ENCODE measurements at regions not wholly inside any gene's neighbourhood (a gene's known extent, or its start where the extent isn't known, plus 50 kb on each side); places are given as distances from the start of the nearest gene placed in this dataset.

DNA sequence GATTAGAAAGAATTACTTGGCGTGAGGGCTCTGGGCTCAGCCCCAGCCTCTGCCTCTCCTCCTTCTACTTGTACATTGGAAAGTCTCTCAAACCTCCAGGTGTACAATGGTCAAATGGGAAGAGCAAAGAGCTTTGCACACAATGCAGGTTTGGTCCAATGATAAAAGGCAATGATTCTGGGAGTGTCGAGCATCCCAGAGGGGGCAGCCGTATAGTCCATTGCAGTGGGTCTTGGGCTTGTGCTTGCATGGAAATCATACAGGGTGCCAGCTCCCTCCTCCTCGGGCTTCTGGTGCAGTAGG, 98.0 kb upstream of the NCK2 start:
- Histone ChIP-seq H2AFZ (ENCODE audit: low read depth, low read length, poor library complexity, severe bottlenecking) (no peak overlapping the region), H3K4me1 (ENCODE audit: control insufficient read depth in 1 of 2, insufficient read depth in 2 of 2, low read length in 2 of 2) (no peaks in the 10 kb centered on the region), H3K9ac (ENCODE audit: low read length) (no peak overlapping the region), H3K9me2 (ENCODE audit: insufficient read depth) (no peaks in the 10 kb centered on the region), H4K20me1 (ENCODE audit: insufficient read depth) (no peaks in the 10 kb centered on the region), H3K4me2 (ENCODE audit: low read length) (no peak overlapping the region), H3K9me3 (ENCODE audit: control insufficient read depth in 1 of 2, insufficient read depth in 1 of 2, low read depth in 1 of 2, low read length in 2 of 2) (no peaks in the 10 kb centered on the region), H3K36me3 (ENCODE audit: control insufficient read depth in 1 of 2, insufficient read depth in 2 of 2, low read length in 2 of 2) (no peaks in the 10 kb centered on the region), H3K4me3 (replicated peaks in 1 of 2; ENCODE audit: low read depth in 1 of 2, low read length in 2 of 2) (no peak overlapping the region), H3K27ac (ENCODE audit: low read depth, low read length) (no peak overlapping the region), H3K27me3 (ENCODE audit: insufficient read depth, low read length) (peaks cover 43% of the 10 kb centered on the region), H3K79me2 (ENCODE audit: insufficient read depth, low read length) (no peaks in the 10 kb centered on the region)
- ATAC-seq (no peak), DNase-seq (ENCODE audit: low read depth, low spot score) (no peak)
- ChIA-PET RAD21 (ENCODE audit: low non-redundant PET in 1 of 2, low total read pairs in 2 of 2, uncharacterized antibody in 2 of 2, unreplicated experiment in 2 of 2) (no interaction called here), CTCF (no interaction called here), POLR2A (no interaction called here)
- no TSS peak for BruUV-seq (replicated peaks)
- no peak for TF ChIP-seq CTCF (IDR thresholded peaks at IDR 0.05 in 2 of 3, conservative IDR thresholded peaks at IDR 0.05 in 1 of 3; ENCODE audit: borderline replicate concordance in 1 of 3, insufficient read depth in 1 of 3, low read depth in 2 of 3, low read length in 2 of 3)
- TF ChIP-seq MAX (IDR thresholded peaks at IDR 0.05) = no peak
- no peak for TF ChIP-seq EZH2phosphoT487 (IDR thresholded peaks at IDR 0.05; ENCODE audit: borderline replicate concordance)
- TF ChIP-seq SP1 (IDR thresholded peaks at IDR 0.05; ENCODE audit: low read depth) = no peak
- no peak for TF ChIP-seq POLR2AphosphoS5 (IDR thresholded peaks at IDR 0.05; ENCODE audit: low read depth, low read length)
- TF ChIP-seq ZNF274 (IDR thresholded peaks at IDR 0.05; ENCODE audit: low read depth, low read length) = no peak
- no peak for TF ChIP-seq EZH2 (IDR thresholded peaks at IDR 0.05)
- TF ChIP-seq, protein P1, sequence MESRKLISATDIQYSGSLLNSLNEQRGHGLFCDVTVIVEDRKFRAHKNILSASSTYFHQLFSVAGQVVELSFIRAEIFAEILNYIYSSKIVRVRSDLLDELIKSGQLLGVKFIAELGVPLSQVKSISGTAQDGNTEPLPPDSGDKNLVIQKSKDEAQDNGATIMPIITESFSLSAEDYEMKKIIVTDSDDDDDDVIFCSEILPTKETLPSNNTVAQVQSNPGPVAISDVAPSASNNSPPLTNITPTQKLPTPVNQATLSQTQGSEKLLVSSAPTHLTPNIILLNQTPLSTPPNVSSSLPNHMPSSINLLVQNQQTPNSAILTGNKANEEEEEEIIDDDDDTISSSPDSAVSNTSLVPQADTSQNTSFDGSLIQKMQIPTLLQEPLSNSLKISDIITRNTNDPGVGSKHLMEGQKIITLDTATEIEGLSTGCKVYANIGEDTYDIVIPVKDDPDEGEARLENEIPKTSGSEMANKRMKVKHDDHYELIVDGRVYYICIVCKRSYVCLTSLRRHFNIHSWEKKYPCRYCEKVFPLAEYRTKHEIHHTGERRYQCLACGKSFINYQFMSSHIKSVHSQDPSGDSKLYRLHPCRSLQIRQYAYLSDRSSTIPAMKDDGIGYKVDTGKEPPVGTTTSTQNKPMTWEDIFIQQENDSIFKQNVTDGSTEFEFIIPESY (IDR thresholded peaks at IDR 0.05; ENCODE audit: extremely low read depth, insufficient replicate concordance, low read length) = no peak
- intact Hi-C loops (cut with micrococcal nuclease) = no loop called here

Data from HCT116 (cell line).